Suprapubic skin (tissue), 4 donors: ENCODE measurements at regions not wholly inside any gene's neighbourhood (a gene's known extent, or its start where the extent isn't known, plus 50 kb on each side); places are given as distances from the start of the nearest gene placed in this dataset.

Experiments
- CTCF ChIP-seq, 2 donors: fragments of 200-600 bp in 1 of 2; fragments of 450-650 bp in 1 of 2; sonication (generic) in 1 of 2; IDR thresholded peaks; one replicate each; pipeline ENCODE4 v1.5.1; 2016 to 2019; ENCODE audit warnings: antibody characterized with exemption in 2 of 2, mild to moderate bottlenecking in 1 of 2, moderate library complexity in 1 of 2
- POLR2A ChIP-seq, 2 donors: fragments of 450-650 bp; IDR thresholded peaks; one replicate each; pipeline ENCODE4 v1.6.1; 2017; ENCODE audit warnings: antibody characterized with exemption in 2 of 2, mild to moderate bottlenecking in 2 of 2, moderate library complexity in 2 of 2
- POLR2AphosphoS5 ChIP-seq, 3 donors: sonication (generic); formaldehyde crosslinking; IDR thresholded peaks; one replicate each; pipeline ENCODE4 v1.6.1; 2017; ENCODE audit warnings: antibody characterized with exemption in 3 of 3

DNA sequence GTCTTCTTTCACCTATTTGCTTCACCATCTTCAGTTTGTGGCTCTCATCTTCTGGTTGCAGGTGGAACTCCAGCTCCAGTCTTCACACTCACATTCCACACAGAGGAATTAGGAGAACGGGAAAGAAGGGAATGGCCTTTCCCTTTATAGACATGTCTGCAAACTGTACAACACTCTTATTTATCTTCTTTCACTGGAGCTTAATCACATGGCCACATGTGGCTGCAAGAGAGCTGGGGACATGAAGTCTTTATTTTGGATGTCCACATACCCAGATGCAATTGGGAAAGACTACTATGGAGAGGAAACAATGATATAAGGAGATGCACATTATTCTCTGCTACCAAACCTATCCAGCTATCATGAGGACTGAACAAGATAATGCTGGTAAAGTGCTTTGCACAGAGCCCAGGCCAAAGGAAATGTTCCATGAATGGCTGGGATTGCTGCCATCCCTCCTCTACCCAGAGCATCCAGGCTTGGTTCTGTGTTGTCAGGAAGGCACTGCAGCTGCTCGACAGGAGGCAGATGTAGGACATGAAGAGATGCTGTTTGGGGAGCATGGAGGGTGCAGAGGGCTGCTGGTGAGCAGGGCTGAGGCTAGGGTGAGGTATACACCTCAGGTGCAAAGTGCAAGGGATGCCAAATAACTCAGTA is 183.8 kb upstream of the TBX20 start:
- TF ChIP-seq CTCF (IDR thresholded peaks at IDR 0.05), result no peak
- no peak for TF ChIP-seq POLR2A (IDR thresholded peaks at IDR 0.05)
- TF ChIP-seq POLR2AphosphoS5 (IDR thresholded peaks at IDR 0.05), result no peak
